LNCAP (cell line): ENCODE measurements at regions not wholly inside any gene's neighbourhood (a gene's known extent, or its start where the extent isn't known, plus 50 kb on each side); places are given as distances from the start of the nearest gene placed in this dataset.

Source experiments
- TF ChIP-seq, protein P1 (sequence below): fragments of 450-650 bp; IDR thresholded peaks from 2 replicates; pipeline ENCODE4 v1.5.1; 2017; ENCODE audit warnings: mild to moderate bottlenecking

GRCh38 chr7:115850774-115851173, 179.8 kb downstream of the TFEC start:
- TF ChIP-seq, protein P1, sequence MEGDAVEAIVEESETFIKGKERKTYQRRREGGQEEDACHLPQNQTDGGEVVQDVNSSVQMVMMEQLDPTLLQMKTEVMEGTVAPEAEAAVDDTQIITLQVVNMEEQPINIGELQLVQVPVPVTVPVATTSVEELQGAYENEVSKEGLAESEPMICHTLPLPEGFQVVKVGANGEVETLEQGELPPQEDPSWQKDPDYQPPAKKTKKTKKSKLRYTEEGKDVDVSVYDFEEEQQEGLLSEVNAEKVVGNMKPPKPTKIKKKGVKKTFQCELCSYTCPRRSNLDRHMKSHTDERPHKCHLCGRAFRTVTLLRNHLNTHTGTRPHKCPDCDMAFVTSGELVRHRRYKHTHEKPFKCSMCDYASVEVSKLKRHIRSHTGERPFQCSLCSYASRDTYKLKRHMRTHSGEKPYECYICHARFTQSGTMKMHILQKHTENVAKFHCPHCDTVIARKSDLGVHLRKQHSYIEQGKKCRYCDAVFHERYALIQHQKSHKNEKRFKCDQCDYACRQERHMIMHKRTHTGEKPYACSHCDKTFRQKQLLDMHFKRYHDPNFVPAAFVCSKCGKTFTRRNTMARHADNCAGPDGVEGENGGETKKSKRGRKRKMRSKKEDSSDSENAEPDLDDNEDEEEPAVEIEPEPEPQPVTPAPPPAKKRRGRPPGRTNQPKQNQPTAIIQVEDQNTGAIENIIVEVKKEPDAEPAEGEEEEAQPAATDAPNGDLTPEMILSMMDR = no peak

- TF ChIP-seq, protein P1 = no peak
These were observed 185.7 kb downstream of the TFEC start for GRCh38 chr7:115844857-115845256.

- TF ChIP-seq, protein P1 = no peak
These were observed 189.9 kb downstream of the TFEC start for GRCh38 chr7:115840702-115841101.

GRCh38 chr7:115838829-115839228, 191.7 kb downstream of the TFEC start:
- TF ChIP-seq, protein P1 = no peak

- TF ChIP-seq, protein P1 = no peak
These were observed 199.2 kb downstream of the TFEC start for GRCh38 chr7:115831371-115831770.

GRCh38 chr7:115827305-115828045, 203.1 kb downstream of the TFEC start:
- TF ChIP-seq, protein P1 = no peak

GRCh38 chr7:115825456-115826115, 205.0 kb downstream of the TFEC start:
- TF ChIP-seq, protein P1 = no peak
